H9 (cell line): ENCODE measurements at regions not wholly inside any gene's neighbourhood (a gene's known extent, or its start where the extent isn't known, plus 50 kb on each side); places are given as distances from the start of the nearest gene placed in this dataset.
A peak's percentile ranks its signal among the peaks of the same experiment; 100 is the strongest.

Experiments
- DNase-seq: peaks from one replicate; pipeline ENCODE4 v3.0.0-alpha.2; 2017
- H2AFZ ChIP-seq: one replicate; pipeline ENCODE4 v1.6.1; 2013; ENCODE audit warnings: mild to moderate bottlenecking, low read length, control low read depth, moderate library complexity
- H2AK5ac ChIP-seq: 2 replicates; pipeline ENCODE4 v1.6.1; 2013; ENCODE audit warnings: low read length, control low read depth, mixed read lengths; ENCODE audit not compliant: insufficient read length
- H2BK120ac ChIP-seq: one replicate; pipeline ENCODE4 v1.6.1; 2013; ENCODE audit warnings: low read depth, mild to moderate bottlenecking, low read length, control low read depth, inconsistent platforms; ENCODE audit not compliant: poor library complexity, severe bottlenecking
- H2BK12ac ChIP-seq: 2 replicates; pipeline ENCODE4 v1.6.1; 2013; ENCODE audit warnings: low read length, control low read depth, mixed read lengths, low read depth; ENCODE audit not compliant: insufficient read length
- H2BK15ac ChIP-seq: 2 replicates; pipeline ENCODE4 v1.6.1; 2013; ENCODE audit warnings: low read depth, low read length, control low read depth
- H2BK20ac ChIP-seq: one replicate; pipeline ENCODE4 v1.6.1; 2013; ENCODE audit warnings: low read depth, mild to moderate bottlenecking, low read length, control low read depth, inconsistent platforms; ENCODE audit not compliant: poor library complexity, severe bottlenecking
- H2BK5ac ChIP-seq: 2 replicates; pipeline ENCODE4 v1.6.1; 2013; ENCODE audit warnings: low read length, control low read depth, mixed read lengths; ENCODE audit not compliant: insufficient read length
- H3K14ac ChIP-seq: 2 replicates; pipeline ENCODE4 v1.6.1; 2013; ENCODE audit warnings: low read length, control low read depth; ENCODE audit not compliant: insufficient read depth
- H3K18ac ChIP-seq: 2 replicates; pipeline ENCODE4 v1.6.1; 2013; ENCODE audit warnings: low read depth, mild to moderate bottlenecking, mixed read lengths, low read length, control low read depth; ENCODE audit not compliant: insufficient read length
- H3K23ac ChIP-seq: 2 replicates; pipeline ENCODE4 v1.6.1; 2013; ENCODE audit warnings: low read length, control low read depth, mixed read lengths, low read depth; ENCODE audit not compliant: insufficient read length
- H3K23me2 ChIP-seq: 2 replicates; pipeline ENCODE4 v1.6.1; 2013; ENCODE audit warnings: low read depth, mild to moderate bottlenecking, mixed read lengths, low read length, control low read depth; ENCODE audit not compliant: insufficient read length, poor library complexity, severe bottlenecking
- H3K27ac ChIP-seq: 2 replicates; pipeline ENCODE4 v1.5.1; 2013; ENCODE audit warnings: low read length, control low read depth, mixed read lengths, low read depth; ENCODE audit not compliant: insufficient read length
- H3K27me3 ChIP-seq: 2 replicates; pipeline ENCODE4 v1.6.1; 2013; ENCODE audit warnings: low read length, control low read depth, inconsistent platforms; ENCODE audit not compliant: insufficient read depth
- H3K4ac ChIP-seq: 2 replicates; pipeline ENCODE4 v1.6.1; 2013; ENCODE audit warnings: low read depth, mild to moderate bottlenecking, control low read depth, inconsistent platforms, low read length, moderate library complexity
- H3K4me1 ChIP-seq: 2 replicates; pipeline ENCODE4 v1.6.1; 2013; ENCODE audit warnings: low read length, control low read depth, inconsistent platforms; ENCODE audit not compliant: insufficient read depth
- H3K4me2 ChIP-seq: 2 replicates; pipeline ENCODE4 v1.6.1; 2013; ENCODE audit warnings: low read length, control low read depth, mixed read lengths; ENCODE audit not compliant: insufficient read length, insufficient read depth
- H3K56ac ChIP-seq: 2 replicates; pipeline ENCODE4 v1.6.1; 2013; ENCODE audit warnings: low read depth, mild to moderate bottlenecking, mixed read lengths, low read length, control low read depth; ENCODE audit not compliant: insufficient read length
- H3K79me1 ChIP-seq: 2 replicates; pipeline ENCODE4 v1.6.1; 2013; ENCODE audit warnings: low read depth, mild to moderate bottlenecking, moderate library complexity, low read length, control low read depth, inconsistent platforms; ENCODE audit not compliant: insufficient read depth, poor library complexity, severe bottlenecking
- H3K79me2 ChIP-seq: 2 replicates; pipeline ENCODE4 v1.6.1; 2013; ENCODE audit warnings: low read length, control low read depth, inconsistent platforms; ENCODE audit not compliant: insufficient read depth
- H3K9ac ChIP-seq: 2 replicates; pipeline ENCODE4 v1.6.1; 2013; ENCODE audit warnings: low read length, control low read depth, mixed read lengths; ENCODE audit not compliant: insufficient read length; ENCODE audit errors: extremely low read depth
- H3K9me3 ChIP-seq: one replicate; pipeline ENCODE4 v1.6.1; 2013; ENCODE audit warnings: low read depth, low read length, inconsistent platforms; ENCODE audit not compliant: control insufficient read depth
- H3T11ph ChIP-seq: one replicate; pipeline ENCODE4 v1.6.1; 2013; ENCODE audit warnings: mild to moderate bottlenecking, low read length, control low read depth, inconsistent platforms
- H4K20me1 ChIP-seq: one replicate; pipeline ENCODE4 v1.6.1; 2013; ENCODE audit not compliant: control insufficient read depth, insufficient read length, insufficient read depth
- H4K5ac ChIP-seq: 2 replicates; pipeline ENCODE4 v1.6.1; 2013; ENCODE audit warnings: low read depth, mild to moderate bottlenecking, mixed read lengths, low read length, control low read depth; ENCODE audit not compliant: insufficient read length
- H4K8ac ChIP-seq: replicated peaks from 2 replicates; pipeline ENCODE4 v1.6.1; 2013; ENCODE audit warnings: low read length, control low read depth, mixed read lengths, low read depth; ENCODE audit not compliant: insufficient read length
- H4K91ac ChIP-seq: 2 replicates; pipeline ENCODE4 v1.6.1; 2013; ENCODE audit warnings: low read depth, mild to moderate bottlenecking, moderate library complexity, mixed read lengths, low read length, control low read depth; ENCODE audit not compliant: insufficient read length
- H3K27ac Mint-ChIP-seq, 3 experiments: 2 replicates in 2 of 3; 3 replicates in 1 of 3; pipeline ENCODE4 v1.8.0; 2020 to 2021; ENCODE audit warnings: mixed read lengths in 3 of 3, mild to moderate bottlenecking in 1 of 3, moderate library complexity in 1 of 3
- H3K27me3 Mint-ChIP-seq: 2 replicates; pipeline ENCODE4 v1.8.0; 2021; ENCODE audit warnings: low read depth, mild to moderate bottlenecking, moderate library complexity, mixed read lengths
- H3K36me3 Mint-ChIP-seq, 3 experiments: 2 replicates in 2 of 3; 3 replicates in 1 of 3; pipeline ENCODE4 v1.8.0; 2020 to 2021; ENCODE audit warnings: low read depth in 3 of 3, mixed read lengths in 3 of 3; ENCODE audit not compliant: insufficient read depth in 1 of 3
- H3K4me1 Mint-ChIP-seq, 2 experiments: 2 replicates each; pipeline ENCODE4 v1.8.0; 2020; ENCODE audit warnings: mixed read lengths in 2 of 2
- H3K4me3 Mint-ChIP-seq, 2 experiments: 2 replicates in 1 of 2; 3 replicates in 1 of 2; pipeline ENCODE4 v1.8.0; 2020 to 2021; ENCODE audit warnings: mild to moderate bottlenecking in 2 of 2, mixed read lengths in 2 of 2, moderate library complexity in 1 of 2
- H3K9me3 Mint-ChIP-seq, 2 experiments: 2 replicates in 1 of 2; 3 replicates in 1 of 2; pipeline ENCODE4 v1.8.0; 2020; ENCODE audit warnings: mild to moderate bottlenecking in 2 of 2, mixed read lengths in 2 of 2, moderate library complexity in 1 of 2
- CTCF ChIP-seq: fragments of 200-600 bp; sonication (generic); conservative IDR thresholded peaks from 3 replicates; pipeline ENCODE4 v1.8.0; 2021; ENCODE audit warnings: antibody characterized with exemption, mild to moderate bottlenecking
- WGBS: extraction: QIAGEN DNeasy Blood & Tissue Kit; methylation state at CpG from one replicate; pipeline ENCODE4 v1.1.7; 2013; ENCODE audit warnings: missing lambda C conversion rate, low lambda C conversion rate, mixed read lengths; ENCODE audit not compliant: insufficient read length; ENCODE audit errors: extremely low coverage; 5-methylcytosine and 5-hydroxymethylcytosine counted together

- H2BK120ac ChIP-seq, result no peak overlapping the region
- peak overlapping the region; percentile 19 to 69; a peak in 3 of 5 replicates for H3K4me3 Mint-ChIP-seq
- no peaks in the 10 kb centered on the region for H3K9me3 ChIP-seq
- peak overlapping the region; percentile 42 for H3K18ac ChIP-seq
- peaks cover 33 to 35% of the 10 kb centered on the region in 2 experiments for H3K4me1 Mint-ChIP-seq
- H3K14ac ChIP-seq, result no peak overlapping the region
- no peaks in the 10 kb centered on the region for H3K79me1 ChIP-seq
- DNase-seq, result peak; percentile 28
- no peak overlapping the region for H3K56ac ChIP-seq
- H3K27ac Mint-ChIP-seq, result peak overlapping the region; percentile 87 to 99 (median 98)
- no peak overlapping the region for H2AK5ac ChIP-seq
- H3K27me3 Mint-ChIP-seq, result no peaks in the 10 kb centered on the region
- no peak overlapping the region for H2BK15ac ChIP-seq
- no peaks in the 10 kb centered on the region for H3K79me2 ChIP-seq
- no peak overlapping the region for H2BK5ac ChIP-seq
- H3K4ac ChIP-seq, result no peak overlapping the region
- H3K36me3 Mint-ChIP-seq, result peaks cover 33 to 64% (median 45%) of the 10 kb centered on the region in 3 experiments
- peaks cover 24 to 49% of the 10 kb centered on the region in 2 experiments for H3K9me3 Mint-ChIP-seq
- H3T11ph ChIP-seq, result no peak overlapping the region
- no peak for TF ChIP-seq CTCF
- H2AFZ ChIP-seq, result no peak overlapping the region
- H4K91ac ChIP-seq, result no peak overlapping the region
- H4K20me1 ChIP-seq, result no peaks in the 10 kb centered on the region
- H3K9ac ChIP-seq, result no peak overlapping the region
- no peak overlapping the region for H3K4me2 ChIP-seq
- H3K23me2 ChIP-seq, result no peaks in the 10 kb centered on the region
- H3K27ac ChIP-seq, result peak overlapping the region; percentile 82
- peaks cover 8% of the 10 kb centered on the region for H3K4me1 ChIP-seq
- no CpG with 5 or more reads among the region's 1 CpG for WGBS
- H4K5ac ChIP-seq, result no peak overlapping the region
- no peak overlapping the region for H4K8ac ChIP-seq
- no peak overlapping the region for H3K23ac ChIP-seq
- no peak overlapping the region for H2BK12ac ChIP-seq
- H3K27me3 ChIP-seq, result no peaks in the 10 kb centered on the region
- no peak overlapping the region for H2BK20ac ChIP-seq
Observed at GRCh38 chr10:57786331-57786730, 481.4 kb downstream of the IPMK start.
